ENCODE measurements at regions not wholly inside any gene's neighbourhood (a gene's known extent, or its start where the extent isn't known, plus 50 kb on each side); places are given as distances from the start of the nearest gene placed in this dataset.
"Not testable (repeated sequence)": the region's sequence is repeated elsewhere in the genome, so short reads cannot be mapped to it uniquely, and the experiment has no call there.

DNA sequence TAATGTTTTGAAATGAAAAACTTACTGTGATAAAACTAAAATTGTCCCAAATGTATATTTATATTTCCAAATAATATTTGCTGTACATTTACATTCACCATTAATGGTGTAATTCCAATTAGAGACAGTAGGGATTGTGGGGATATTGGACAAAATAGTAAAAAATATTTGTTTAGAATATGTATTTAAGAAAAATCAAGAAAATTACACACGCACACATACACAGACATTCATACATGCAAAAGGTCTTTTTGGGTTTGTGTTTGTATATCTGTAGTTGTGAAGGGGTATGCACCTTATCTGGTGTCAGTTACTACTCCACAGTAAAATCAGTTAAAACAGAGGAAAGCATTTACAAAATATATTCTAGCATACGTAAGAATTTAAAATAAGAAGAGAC, 435.9 kb upstream of the ZNF804A start:
- no peak for DNase-seq (ENCODE audit: extremely low read depth, insufficient read length)
- Histone ChIP-seq H3K4me3 (replicated peaks; ENCODE audit: low read depth, low read length) (no peak overlapping the region), H3K27me3 (replicated peaks; ENCODE audit: control insufficient read depth, insufficient read depth, low read length) (no peaks in the 10 kb centered on the region), H3K36me3 (ENCODE audit: control insufficient read depth, insufficient read depth, low read length) (no peaks in the 10 kb centered on the region)
- TF ChIP-seq, protein P1, sequence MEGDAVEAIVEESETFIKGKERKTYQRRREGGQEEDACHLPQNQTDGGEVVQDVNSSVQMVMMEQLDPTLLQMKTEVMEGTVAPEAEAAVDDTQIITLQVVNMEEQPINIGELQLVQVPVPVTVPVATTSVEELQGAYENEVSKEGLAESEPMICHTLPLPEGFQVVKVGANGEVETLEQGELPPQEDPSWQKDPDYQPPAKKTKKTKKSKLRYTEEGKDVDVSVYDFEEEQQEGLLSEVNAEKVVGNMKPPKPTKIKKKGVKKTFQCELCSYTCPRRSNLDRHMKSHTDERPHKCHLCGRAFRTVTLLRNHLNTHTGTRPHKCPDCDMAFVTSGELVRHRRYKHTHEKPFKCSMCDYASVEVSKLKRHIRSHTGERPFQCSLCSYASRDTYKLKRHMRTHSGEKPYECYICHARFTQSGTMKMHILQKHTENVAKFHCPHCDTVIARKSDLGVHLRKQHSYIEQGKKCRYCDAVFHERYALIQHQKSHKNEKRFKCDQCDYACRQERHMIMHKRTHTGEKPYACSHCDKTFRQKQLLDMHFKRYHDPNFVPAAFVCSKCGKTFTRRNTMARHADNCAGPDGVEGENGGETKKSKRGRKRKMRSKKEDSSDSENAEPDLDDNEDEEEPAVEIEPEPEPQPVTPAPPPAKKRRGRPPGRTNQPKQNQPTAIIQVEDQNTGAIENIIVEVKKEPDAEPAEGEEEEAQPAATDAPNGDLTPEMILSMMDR (IDR thresholded peaks at IDR 0.05; ENCODE audit: insufficient read depth, low read length, poor library complexity, severe bottlenecking) = no peak

DNA sequence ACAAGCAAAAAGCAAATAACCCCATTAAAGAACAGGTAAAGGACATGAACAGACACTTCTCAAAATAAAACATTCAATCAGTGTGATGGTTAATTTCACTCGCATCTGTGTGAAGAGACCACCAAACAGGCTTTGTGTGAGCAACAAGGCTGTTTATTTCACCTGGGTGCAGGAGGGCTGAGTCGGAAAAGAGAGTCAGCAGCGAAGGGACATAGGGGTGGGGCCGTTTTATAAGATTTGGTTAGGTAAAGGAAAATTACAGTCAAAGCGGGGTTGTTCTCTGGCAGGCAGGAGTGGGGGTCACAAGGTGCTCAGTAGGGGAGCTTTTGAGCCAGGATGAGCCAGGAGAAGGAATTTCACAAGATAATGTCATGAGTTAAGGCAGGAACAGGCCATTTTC, 429.5 kb upstream of the ZNF804A start:
- not testable (repeated sequence) for DNase-seq (ENCODE audit: extremely low read depth, insufficient read length); H3K36me3 ChIP-seq (ENCODE audit: control insufficient read depth, insufficient read depth, low read length); H3K27me3 ChIP-seq (replicated peaks; ENCODE audit: control insufficient read depth, insufficient read depth, low read length); H3K4me3 ChIP-seq (replicated peaks; ENCODE audit: low read depth, low read length)

DNA sequence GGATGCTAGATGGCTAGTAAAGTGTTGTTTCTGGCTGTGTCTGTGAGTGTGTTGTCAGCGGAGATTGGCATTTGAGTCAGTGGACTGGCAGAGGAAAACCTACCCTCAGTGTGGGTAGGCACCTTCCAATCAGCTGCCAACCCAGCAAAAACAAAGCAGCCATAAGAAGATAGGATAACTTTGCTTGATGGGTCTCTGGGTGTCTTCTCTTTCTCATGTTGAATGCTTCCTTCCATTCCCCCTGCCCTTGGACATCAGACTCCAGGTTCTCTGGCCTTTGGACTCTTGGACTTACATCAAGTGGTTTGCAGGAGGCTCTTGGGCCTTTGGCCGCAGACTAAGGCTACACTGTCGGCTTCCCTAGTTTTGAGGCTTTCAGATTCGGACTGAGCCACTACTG, 429.0 kb upstream of the ZNF804A start:
- no peak overlapping the region for H3K4me3 ChIP-seq (replicated peaks; ENCODE audit: low read depth, low read length)
- DNase-seq (ENCODE audit: extremely low read depth, insufficient read length) = no peak
- no peaks in the 10 kb centered on the region for H3K27me3 ChIP-seq (replicated peaks; ENCODE audit: control insufficient read depth, insufficient read depth, low read length)
- TF ChIP-seq, protein P1 (IDR thresholded peaks at IDR 0.05; ENCODE audit: insufficient read depth, low read length, poor library complexity, severe bottlenecking) = no peak
- no peaks in the 10 kb centered on the region for H3K36me3 ChIP-seq (ENCODE audit: control insufficient read depth, insufficient read depth, low read length)

DNA sequence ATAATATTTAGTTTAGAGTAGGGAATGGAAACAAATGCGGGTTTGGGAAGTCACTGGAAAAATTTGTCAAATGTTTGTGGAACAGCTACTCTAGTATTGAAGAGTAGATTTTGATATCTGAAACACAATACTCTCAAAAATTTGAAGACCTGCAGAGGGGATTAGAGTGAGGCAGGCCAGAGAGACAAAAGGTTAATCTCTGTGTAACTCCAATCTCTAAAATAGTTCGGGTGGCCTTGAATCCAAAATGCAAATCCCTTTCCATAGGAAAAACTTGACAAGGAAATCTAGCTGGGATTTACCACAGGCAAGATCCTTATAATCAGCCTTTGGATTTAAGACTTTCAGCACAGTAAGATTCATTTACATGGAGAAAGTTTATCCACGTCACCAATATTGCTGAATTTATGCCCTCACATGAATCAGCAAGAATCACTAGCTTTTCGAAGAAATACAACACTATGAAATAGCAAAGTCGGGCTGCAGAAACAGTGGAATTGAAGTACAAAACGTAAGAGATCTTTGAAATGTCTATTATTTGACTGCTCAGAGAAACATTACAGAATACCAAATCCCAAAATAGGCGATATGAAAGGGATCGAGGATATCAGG, 423.7 kb upstream of the ZNF804A start:
- TF ChIP-seq, protein P1 (IDR thresholded peaks at IDR 0.05; ENCODE audit: insufficient read depth, low read length, poor library complexity, severe bottlenecking) = no peak
- H3K27me3 ChIP-seq (replicated peaks; ENCODE audit: control insufficient read depth, insufficient read depth, low read length) = no peaks in the 10 kb centered on the region
- no peak for DNase-seq (ENCODE audit: extremely low read depth, insufficient read length)
- H3K36me3 ChIP-seq (ENCODE audit: control insufficient read depth, insufficient read depth, low read length) = no peaks in the 10 kb centered on the region
- H3K4me3 ChIP-seq (replicated peaks; ENCODE audit: low read depth, low read length) = no peak overlapping the region

DNA sequence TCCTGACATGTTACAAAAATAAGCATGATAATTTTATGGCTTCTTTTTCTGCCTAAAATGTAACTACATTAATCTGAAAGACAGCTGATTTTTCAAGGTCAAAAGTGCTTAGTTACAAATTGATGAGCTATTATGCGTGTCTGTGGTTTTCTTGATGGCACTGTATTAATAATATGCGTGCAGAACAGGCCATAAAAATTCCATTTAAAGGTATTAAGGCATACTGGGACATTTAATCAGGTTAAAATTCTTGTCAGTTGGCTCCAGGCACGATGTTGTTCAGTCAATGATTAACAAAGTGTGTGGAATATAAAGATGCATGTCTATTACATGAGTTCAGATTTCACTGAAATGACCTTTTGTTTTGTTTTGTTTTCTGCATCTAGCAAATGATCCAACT, 420.1 kb upstream of the ZNF804A start:
- TF ChIP-seq, protein P1 (IDR thresholded peaks at IDR 0.05; ENCODE audit: insufficient read depth, low read length, poor library complexity, severe bottlenecking) = no peak
- no peaks in the 10 kb centered on the region for H3K36me3 ChIP-seq (ENCODE audit: control insufficient read depth, insufficient read depth, low read length)
- no peaks in the 10 kb centered on the region for H3K27me3 ChIP-seq (replicated peaks; ENCODE audit: control insufficient read depth, insufficient read depth, low read length)
- no peak for DNase-seq (ENCODE audit: extremely low read depth, insufficient read length)
- H3K4me3 ChIP-seq (replicated peaks; ENCODE audit: low read depth, low read length) = no peak overlapping the region

DNA sequence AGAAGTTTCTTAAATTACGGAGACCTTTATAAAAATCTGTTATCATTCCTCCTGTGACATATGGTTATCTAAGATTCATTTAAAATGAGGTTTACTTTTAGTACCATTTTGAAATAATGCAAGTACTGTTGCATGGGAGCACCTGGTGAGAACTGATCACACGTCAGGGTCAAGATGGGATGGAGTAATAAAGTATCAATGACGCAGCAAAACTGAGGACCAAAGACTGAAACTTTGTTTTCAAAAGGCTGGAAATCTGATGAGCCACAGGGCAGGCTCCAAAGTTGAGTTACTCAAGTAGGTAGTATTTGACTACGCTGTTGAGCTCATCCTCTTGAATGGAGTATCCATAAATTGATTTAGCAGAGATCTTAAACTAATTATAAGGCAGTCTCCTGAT, 411.9 kb upstream of the ZNF804A start:
- Histone ChIP-seq H3K4me3 (replicated peaks; ENCODE audit: low read depth, low read length) (no peak overlapping the region), H3K27me3 (replicated peaks; ENCODE audit: control insufficient read depth, insufficient read depth, low read length) (no peaks in the 10 kb centered on the region), H3K36me3 (ENCODE audit: control insufficient read depth, insufficient read depth, low read length) (no peaks in the 10 kb centered on the region)
- TF ChIP-seq, protein P1 (IDR thresholded peaks at IDR 0.05; ENCODE audit: insufficient read depth, low read length, poor library complexity, severe bottlenecking) = no peak
- DNase-seq (ENCODE audit: extremely low read depth, insufficient read length) = no peak

All from GM06990 (cell line).